IPS DF 4.7 (cell line): ENCODE measurements at regions not wholly inside any gene's neighbourhood (a gene's known extent, or its start where the extent isn't known, plus 50 kb on each side); places are given as distances from the start of the nearest gene placed in this dataset.
"Not testable (repeated sequence)": the region's sequence is repeated elsewhere in the genome, so short reads cannot be mapped to it uniquely, and the experiment has no call there.

ENCODE experiments used
- DNase-seq: peaks from one replicate; pipeline ENCODE4 v3.0.0-alpha.2; 2013; ENCODE audit warnings: low spot score; ENCODE audit errors: extremely low read depth

- DNase-seq = no peak
These were observed 385.6 kb downstream of the PTPRU start for GRCh38 chr1:29621826-29622435.

DNA sequence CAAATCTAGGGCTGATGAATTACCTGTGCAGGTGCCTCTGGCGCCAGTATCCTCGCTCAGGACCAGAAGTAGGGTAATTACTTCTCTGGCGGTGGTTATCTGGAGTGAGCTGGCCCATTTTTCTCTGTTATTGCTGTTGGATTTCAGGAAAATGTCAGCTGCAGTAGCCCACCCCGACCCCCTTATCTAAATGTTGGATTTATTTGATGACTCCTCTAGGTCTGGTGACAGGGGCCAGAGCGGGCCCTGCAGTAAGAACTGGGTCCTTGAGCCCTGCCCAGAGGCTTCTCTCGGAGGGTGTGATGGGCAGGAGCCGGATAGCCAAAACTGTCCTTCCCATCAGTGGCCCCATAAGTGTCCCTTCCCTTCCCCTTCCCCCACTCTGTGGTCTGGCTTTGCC, 384.3 kb downstream of the PTPRU start:
- no peak for DNase-seq

DNA sequence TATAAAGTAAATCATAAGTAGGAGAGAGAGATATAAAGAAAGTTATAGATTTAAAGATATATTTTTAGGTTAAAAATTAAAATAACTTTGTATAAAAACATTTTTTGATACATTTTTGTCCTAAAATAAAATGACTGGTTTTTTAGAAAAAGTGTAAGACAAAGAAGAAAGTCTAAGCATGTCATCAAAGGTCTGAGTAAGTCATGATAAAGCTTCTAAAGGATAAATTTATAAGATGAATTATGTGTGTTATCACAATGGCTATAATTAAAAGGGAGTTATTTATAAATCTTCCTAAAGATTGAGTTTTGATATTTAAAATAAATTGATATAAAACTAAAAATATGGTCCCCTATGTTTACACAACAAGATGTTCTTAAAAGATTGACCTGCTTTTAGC, 370.9 kb downstream of the PTPRU start:
- no peak for DNase-seq

GRCh38 chr1:29604796-29605195, 368.5 kb downstream of the PTPRU start:
- DNase-seq = not testable (repeated sequence)

GRCh38 chr1:29603622-29604021, 367.3 kb downstream of the PTPRU start:
- DNase-seq = no peak

GRCh38 chr1:29602203-29602602, 365.9 kb downstream of the PTPRU start:
- no peak for DNase-seq

- DNase-seq = no peak
These were observed 364.7 kb downstream of the PTPRU start for GRCh38 chr1:29601021-29601420.

- DNase-seq = no peak
These were observed 363.5 kb downstream of the PTPRU start for GRCh38 chr1:29599826-29600225.

DNA sequence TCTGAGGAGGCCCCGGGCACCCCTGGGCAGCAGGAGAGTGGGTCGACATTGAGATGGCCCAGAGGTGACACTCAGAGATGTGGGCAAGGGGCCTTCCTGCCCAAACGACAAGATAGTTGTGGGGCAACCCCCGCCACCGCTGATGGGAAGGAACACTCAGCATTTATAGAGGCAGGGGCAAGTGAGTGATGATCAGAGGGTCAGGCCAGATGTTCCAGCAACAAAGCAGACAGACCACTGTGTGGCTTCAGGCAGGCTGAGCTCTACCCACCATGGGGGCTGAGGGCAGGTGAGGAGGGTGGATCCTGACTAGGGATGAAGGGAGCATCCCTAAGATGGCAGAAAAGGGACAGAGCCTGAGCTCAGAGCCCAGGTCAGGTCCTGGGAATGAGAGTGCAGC, 362.7 kb downstream of the PTPRU start:
- no peak for DNase-seq

GRCh38 chr1:29597861-29598260, 361.5 kb downstream of the PTPRU start:
- DNase-seq = no peak

DNA sequence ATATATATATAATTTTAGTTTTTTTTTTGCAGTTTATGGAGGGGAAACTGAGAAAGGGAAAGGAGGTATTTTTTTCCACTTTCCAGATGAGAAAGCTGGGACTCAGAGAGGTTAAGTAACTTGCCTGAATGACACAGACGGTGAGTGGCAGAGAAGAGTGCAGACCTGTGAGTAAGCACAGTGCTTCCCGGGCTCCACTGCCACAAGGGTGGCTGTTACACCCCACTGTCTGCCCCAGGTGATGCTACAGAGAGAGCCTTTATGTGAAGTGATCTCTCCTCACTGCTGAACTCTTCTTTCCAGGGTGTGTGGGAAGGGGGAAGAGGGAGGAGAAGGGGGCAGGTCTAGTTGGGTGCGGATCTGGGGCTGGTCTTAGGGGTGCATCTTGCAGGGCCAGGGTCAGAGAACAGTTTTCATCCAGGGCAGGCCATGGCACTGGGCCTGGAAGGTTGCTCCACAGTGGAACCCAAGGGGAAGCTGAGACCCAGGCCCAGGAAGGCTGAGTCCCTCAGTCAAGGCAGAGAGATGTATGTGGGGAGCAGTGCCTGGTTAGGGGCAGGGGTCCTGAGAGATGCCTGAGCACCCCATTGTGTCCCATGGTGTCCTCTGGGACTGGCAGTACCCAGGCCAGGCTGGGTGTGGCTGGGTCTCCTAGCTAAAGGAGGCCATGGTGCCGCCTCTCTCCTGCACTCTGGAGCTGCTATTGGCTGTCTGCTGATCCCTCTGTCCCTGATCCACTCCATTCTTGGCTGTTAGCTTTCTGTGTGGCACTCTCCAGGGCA, 357.5 kb downstream of the PTPRU start:
- DNase-seq = no peak

DNA sequence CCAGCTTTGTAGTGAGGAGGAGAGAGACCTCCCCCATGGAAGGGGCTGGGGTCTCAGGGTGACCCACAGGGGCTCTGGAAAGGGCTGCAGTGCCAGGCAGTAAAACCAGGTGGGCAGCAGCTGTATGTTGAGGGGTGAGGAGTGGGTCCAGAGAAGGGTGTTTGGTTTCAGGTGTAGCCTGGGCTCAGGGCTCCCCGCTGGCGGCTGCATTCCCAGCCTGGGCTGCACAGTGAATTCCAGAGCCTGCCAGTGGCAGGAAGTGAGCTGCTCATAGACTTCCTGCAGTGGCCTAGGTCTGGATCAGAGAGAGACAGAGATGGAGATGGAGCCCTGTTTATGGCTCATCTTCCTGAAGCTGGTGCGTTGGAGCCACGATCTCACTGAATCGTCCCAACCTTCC, 356.4 kb downstream of the PTPRU start:
- no peak for DNase-seq

- DNase-seq = no peak
These were observed 355.9 kb downstream of the PTPRU start for GRCh38 chr1:29592261-29592615.

DNA sequence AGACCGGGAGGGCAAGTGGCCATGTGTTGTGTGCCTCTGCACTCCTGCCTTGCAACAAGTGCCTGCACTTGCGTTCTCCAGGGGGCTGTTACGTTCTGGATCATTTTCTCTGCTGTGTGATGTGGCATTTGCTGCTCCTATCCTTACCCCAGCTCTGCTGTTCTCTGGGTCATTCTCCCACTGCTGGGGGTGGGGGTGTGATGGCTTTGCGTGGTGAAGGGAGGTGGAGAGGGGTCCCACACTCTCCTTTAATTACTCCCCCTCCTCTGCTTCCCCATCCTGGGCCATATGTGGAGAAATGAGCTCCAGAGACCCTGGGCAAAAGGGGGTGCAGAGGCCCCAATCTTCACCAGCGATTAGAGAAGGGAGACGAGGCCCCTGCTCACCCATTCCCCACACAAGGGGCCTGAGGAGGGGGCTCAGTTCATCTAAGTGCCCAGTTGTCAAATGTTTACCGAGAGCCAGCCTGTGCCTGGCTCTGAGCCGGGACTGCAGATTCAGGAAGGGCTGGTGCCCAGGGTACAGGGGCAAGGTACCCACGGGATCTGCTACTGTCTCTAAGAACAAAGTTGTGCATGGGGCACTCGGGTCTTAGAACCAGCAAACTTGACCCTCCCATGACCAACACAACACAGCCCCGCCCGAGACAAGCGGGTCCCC, 355.4 kb downstream of the PTPRU start:
- no peak for DNase-seq

DNA sequence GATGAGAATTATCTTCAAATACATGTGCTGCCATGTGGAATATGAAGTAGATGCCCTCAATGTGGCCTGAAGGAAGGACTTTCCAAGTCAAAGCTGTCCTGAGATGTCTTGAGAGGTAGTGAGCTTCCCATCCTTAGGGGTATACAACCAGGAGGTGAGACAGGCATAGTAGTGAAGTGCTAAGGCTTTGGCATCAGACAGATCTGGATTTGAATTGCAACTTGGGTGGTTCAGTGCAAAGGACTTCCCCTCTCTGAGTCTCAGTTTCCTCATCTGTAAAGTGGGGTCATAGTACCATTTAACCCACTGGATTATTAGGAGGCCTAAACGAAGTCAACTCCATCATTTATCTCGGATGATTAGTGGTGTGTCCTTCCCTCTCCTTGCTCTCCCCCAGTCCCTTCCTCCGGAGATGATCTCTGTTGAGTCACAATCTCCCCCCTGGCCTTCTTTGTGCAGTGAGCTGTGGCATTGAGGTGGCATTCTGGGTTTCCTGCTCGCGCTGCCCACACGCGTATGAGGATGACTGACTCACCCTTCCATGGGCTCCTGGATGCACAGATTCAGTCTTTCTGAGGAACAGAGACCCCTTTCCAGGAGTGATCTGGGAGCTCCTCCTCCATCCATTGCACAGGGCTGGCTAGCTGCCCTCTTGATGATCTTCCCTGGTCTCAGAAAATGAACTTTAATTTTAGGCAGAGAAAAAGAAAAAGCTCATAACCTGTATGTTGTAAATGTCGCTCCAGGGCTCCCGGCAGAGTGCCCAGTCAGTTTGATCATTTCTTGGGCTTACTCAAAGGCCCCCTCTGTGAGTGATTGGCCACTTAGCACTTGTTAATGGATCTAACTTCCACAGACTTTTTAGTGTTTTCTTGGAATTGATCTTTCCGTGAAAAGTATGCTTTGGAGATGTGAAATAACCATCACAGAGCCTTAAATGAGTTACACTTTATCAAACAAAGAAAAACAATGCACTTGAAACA, 354.6 kb downstream of the PTPRU start:
- no peak for DNase-seq

- not testable (repeated sequence) for DNase-seq
These were observed 353.4 kb downstream of the PTPRU start for GRCh38 chr1:29589716-29590115.

DNA sequence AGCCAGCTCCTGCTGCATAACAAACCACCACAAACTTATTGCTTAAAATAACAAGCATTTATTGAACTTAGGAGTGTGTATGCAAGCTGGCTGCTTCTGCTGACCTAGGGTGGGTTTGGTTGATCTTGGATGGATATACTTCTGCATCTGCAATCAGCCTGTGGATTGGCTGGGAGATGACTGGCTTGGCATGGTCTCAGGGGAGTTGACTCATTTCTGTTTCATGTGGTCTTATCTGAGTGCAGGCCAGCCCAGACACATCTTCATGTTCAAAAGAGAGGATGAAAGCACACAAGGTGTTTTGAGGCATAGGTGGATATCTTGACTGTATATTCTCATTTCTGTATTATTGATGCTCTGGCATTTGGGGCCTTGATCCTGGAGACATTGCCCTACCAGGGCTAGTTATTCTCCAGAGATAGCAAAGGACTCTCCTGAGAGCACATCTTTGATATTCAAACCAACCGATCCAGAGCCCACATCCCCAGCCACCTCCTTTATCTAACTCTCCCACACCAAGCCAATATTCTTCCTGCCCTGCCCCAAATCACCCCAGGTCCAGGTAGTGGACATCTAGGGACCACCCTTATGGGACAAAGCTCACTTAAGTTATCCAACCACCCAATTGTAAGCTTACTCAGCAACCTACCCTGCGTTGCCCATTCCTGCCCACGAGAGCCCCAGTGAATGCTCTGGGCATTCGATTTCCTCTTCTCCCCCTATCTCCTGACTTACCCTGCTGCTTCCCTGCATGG, 350.8 kb downstream of the PTPRU start:
- DNase-seq = no peak

- no peak for DNase-seq
These were observed 349.9 kb downstream of the PTPRU start for GRCh38 chr1:29586215-29586614.

DNA sequence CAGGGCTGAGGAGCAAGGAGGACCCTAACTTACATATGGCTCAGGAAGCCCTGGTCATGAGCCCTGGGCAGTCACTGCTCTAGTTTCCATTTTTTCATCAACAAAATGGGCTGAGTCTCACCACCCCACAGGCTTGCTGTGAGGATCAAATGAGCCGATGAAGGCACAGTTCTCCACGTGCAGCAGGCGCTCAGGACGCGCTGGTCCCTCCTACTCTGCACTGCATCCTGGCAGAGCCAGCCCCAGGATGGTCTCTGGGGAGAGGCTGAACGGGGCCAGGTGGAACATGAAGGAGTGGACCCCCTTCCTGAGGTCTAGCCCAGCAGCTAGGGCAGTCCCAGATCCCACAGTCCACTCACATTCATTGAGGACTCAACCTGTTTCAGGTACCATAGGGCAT, 349.3 kb downstream of the PTPRU start:
- DNase-seq = no peak

DNA sequence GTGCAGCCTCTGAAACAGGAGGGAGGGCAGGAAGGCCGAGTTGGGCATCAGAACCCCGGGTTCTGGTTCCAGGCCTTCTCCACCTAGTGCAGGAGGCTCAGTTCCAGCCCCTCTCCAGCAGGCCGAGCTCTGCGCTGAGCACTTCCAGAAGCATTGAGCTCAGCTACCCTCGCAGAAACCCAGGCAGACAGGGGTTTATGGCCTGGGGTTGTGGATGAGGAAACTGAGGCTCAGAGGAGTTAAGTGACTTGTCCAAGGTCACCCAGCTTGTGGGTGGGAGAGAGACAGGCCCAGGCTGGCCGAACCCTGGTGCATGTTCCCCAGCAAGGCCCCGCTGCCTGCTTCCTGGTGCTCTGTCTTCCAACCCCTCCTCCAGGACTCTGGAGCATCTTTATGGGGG, 348.9 kb downstream of the PTPRU start:
- DNase-seq = no peak

- no peak for DNase-seq
These were observed 348.5 kb downstream of the PTPRU start for GRCh38 chr1:29584776-29585175.
